ENCODE measurements at regions not wholly inside any gene's neighbourhood (a gene's known extent, or its start where the extent isn't known, plus 50 kb on each side); places are given as distances from the start of the nearest gene placed in this dataset.

- H3K4me1 Mint-ChIP-seq = no peaks in the 10 kb centered on the region
- ATAC-seq (ENCODE audit: low read depth) = no peak
- H3K27me3 Mint-ChIP-seq = no peaks in the 10 kb centered on the region
- no peaks in the 10 kb centered on the region for H3K36me3 ChIP-seq (replicated peaks in 1 of 2; ENCODE audit: control extremely low read depth in 1 of 2, control insufficient read depth in 1 of 2, extremely low read depth in 1 of 2, insufficient read depth in 2 of 2, low read length in 1 of 2)
- H3K9me3 Mint-ChIP-seq (ENCODE audit: insufficient read depth) = no peaks in the 10 kb centered on the region
- H4K20me1 ChIP-seq (ENCODE audit: control insufficient read depth, insufficient read depth, low read length, poor library complexity, severe bottlenecking) = no peaks in the 10 kb centered on the region
- intact Hi-C loops (cut with micrococcal nuclease) = no loop called here
- no peak overlapping the region for H3K4me3 ChIP-seq (ENCODE audit: control extremely low read depth in 1 of 5, extremely low read depth in 1 of 5, insufficient read depth in 1 of 5, low read depth in 2 of 5, low read length in 4 of 5)
- no peak overlapping the region for H3K4me2 ChIP-seq (replicated peaks; ENCODE audit: low read depth, low read length, poor library complexity, severe bottlenecking)
- CTCF ChIA-PET = no interaction called here
- H3K9ac ChIP-seq (ENCODE audit: low read length) = no peak overlapping the region
- no peak overlapping the region for H2AFZ ChIP-seq (ENCODE audit: insufficient read depth, low read depth, low read length, poor library complexity, severe bottlenecking)
- no peaks in the 10 kb centered on the region for H3K27me3 ChIP-seq (replicated peaks in 1 of 4; ENCODE audit: control extremely low read depth in 1 of 4, control insufficient read depth in 3 of 4, insufficient read depth in 4 of 4, low read length in 3 of 4)
- H3K27ac ChIP-seq (ENCODE audit: low read length in 2 of 2) = no peak overlapping the region
- no peak for DNase-seq
- POLR2A ChIA-PET = no interaction called here
- H3K4me1 ChIP-seq (ENCODE audit: control insufficient read depth in 2 of 2, insufficient read depth in 2 of 2, low read length in 2 of 2) = no peaks in the 10 kb centered on the region
- H3K4me3 Mint-ChIP-seq = no peak overlapping the region
- TF ChIP-seq EZH2 (IDR thresholded peaks at IDR 0.05; ENCODE audit: borderline replicate concordance, insufficient read depth, low read depth, low read length, poor library complexity, severe bottlenecking) (no peak), CTCF (IDR thresholded peaks at IDR 0.05) (no peak)
- H3K27ac Mint-ChIP-seq = no peak overlapping the region
- H3K79me2 ChIP-seq (ENCODE audit: control insufficient read depth, insufficient read depth, low read length) = no peaks in the 10 kb centered on the region
- H3K9me3 ChIP-seq (ENCODE audit: control extremely low read depth in 1 of 3, control insufficient read depth in 2 of 3, insufficient read depth in 1 of 3, low read length in 2 of 3) = no peaks in the 10 kb centered on the region
Observed at GRCh38 chr2:198880421-198880820, 577.3 kb downstream of the SATB2 start.

- Histone ChIP-seq H3K9me3 (ENCODE audit: control extremely low read depth in 1 of 3, control insufficient read depth in 2 of 3, insufficient read depth in 1 of 3, low read length in 2 of 3) (peaks cover 0 to 3% (median 0%) of the 10 kb centered on the region in 3 donors), H3K79me2 (ENCODE audit: control insufficient read depth, insufficient read depth, low read length) (no peaks in the 10 kb centered on the region), H3K4me2 (replicated peaks; ENCODE audit: low read depth, low read length, poor library complexity, severe bottlenecking) (no peak overlapping the region), H3K27ac (ENCODE audit: low read length in 2 of 2) (no peak overlapping the region), H3K4me1 (ENCODE audit: control insufficient read depth in 2 of 2, insufficient read depth in 2 of 2, low read length in 2 of 2) (no peaks in the 10 kb centered on the region), H3K27me3 (replicated peaks in 1 of 4; ENCODE audit: control extremely low read depth in 1 of 4, control insufficient read depth in 3 of 4, insufficient read depth in 4 of 4, low read length in 3 of 4) (no peaks in the 10 kb centered on the region), H3K4me3 (ENCODE audit: control extremely low read depth in 1 of 5, extremely low read depth in 1 of 5, insufficient read depth in 1 of 5, low read depth in 2 of 5, low read length in 4 of 5) (no peak overlapping the region), H4K20me1 (ENCODE audit: control insufficient read depth, insufficient read depth, low read length, poor library complexity, severe bottlenecking) (no peaks in the 10 kb centered on the region), H2AFZ (ENCODE audit: insufficient read depth, low read depth, low read length, poor library complexity, severe bottlenecking) (no peak overlapping the region), H3K9ac (ENCODE audit: low read length) (no peak overlapping the region), H3K36me3 (replicated peaks in 1 of 2; ENCODE audit: control extremely low read depth in 1 of 2, control insufficient read depth in 1 of 2, extremely low read depth in 1 of 2, insufficient read depth in 2 of 2, low read length in 1 of 2) (no peaks in the 10 kb centered on the region)
- no peaks in the 10 kb centered on the region for H3K27me3 Mint-ChIP-seq
- intact Hi-C loops (cut with micrococcal nuclease) = no loop called here
- DNase-seq = no peak
- ChIA-PET POLR2A (no interaction called here), CTCF (no interaction called here)
- ATAC-seq (ENCODE audit: low read depth) = no peak
- H3K4me1 Mint-ChIP-seq = no peaks in the 10 kb centered on the region
- TF ChIP-seq CTCF (IDR thresholded peaks at IDR 0.05) (no peak), EZH2 (IDR thresholded peaks at IDR 0.05; ENCODE audit: borderline replicate concordance, insufficient read depth, low read depth, low read length, poor library complexity, severe bottlenecking) (no peak)
- WGBS (ENCODE audit: insufficient coverage) = no CpG with 5 or more reads among the region's 2 CpGs
- H3K9me3 Mint-ChIP-seq (ENCODE audit: insufficient read depth) = no peaks in the 10 kb centered on the region
- no peak overlapping the region for H3K27ac Mint-ChIP-seq
- no peak overlapping the region for H3K4me3 Mint-ChIP-seq
Observed at GRCh38 chr2:198874472-198874858, 583.3 kb downstream of the SATB2 start.
